ENCODE measurements at regions not wholly inside any gene's neighbourhood (a gene's known extent, or its start where the extent isn't known, plus 50 kb on each side); places are given as distances from the start of the nearest gene placed in this dataset.
"Not testable (repeated sequence)": the region's sequence is repeated elsewhere in the genome, so short reads cannot be mapped to it uniquely, and the experiment has no call there.

GRCh38 chr12:73841963-73842362 lies 695.7 kb upstream of the ATXN7L3B start:
- no peak for DNase-seq (ENCODE audit: low read depth, low spot score)
- in situ Hi-C loops (cut with HindIII; ENCODE audit: low sequenced_read_pairs): no loop called here
- H3K4me3 ChIP-seq (ENCODE audit: low read depth, low read length): no peak overlapping the region
- TF ChIP-seq CTCF (IDR thresholded peaks at IDR 0.05; ENCODE audit: low read depth, low read length): no peak

GRCh38 chr12:73863546-73863945 lies 674.1 kb upstream of the ATXN7L3B start:
- no peak overlapping the region for H3K4me3 ChIP-seq (ENCODE audit: low read depth, low read length)
- no peak for TF ChIP-seq CTCF (IDR thresholded peaks at IDR 0.05; ENCODE audit: low read depth, low read length)
- DNase-seq (ENCODE audit: low read depth, low spot score): peak; percentile 40
- in situ Hi-C loops (cut with HindIII; ENCODE audit: low sequenced_read_pairs): no loop called here

GRCh38 chr12:73867147-73867546 lies 670.5 kb upstream of the ATXN7L3B start:
- DNase-seq (ENCODE audit: low read depth, low spot score): no peak
- TF ChIP-seq CTCF (IDR thresholded peaks at IDR 0.05; ENCODE audit: low read depth, low read length): no peak
- H3K4me3 ChIP-seq (ENCODE audit: low read depth, low read length): no peak overlapping the region
- in situ Hi-C loops (cut with HindIII; ENCODE audit: low sequenced_read_pairs): no loop called here

- DNase-seq (ENCODE audit: low read depth, low spot score); in situ Hi-C loops (cut with HindIII; ENCODE audit: low sequenced_read_pairs); H3K4me3 ChIP-seq (ENCODE audit: low read depth, low read length): not testable (repeated sequence)
These were observed 660.3 kb upstream of the ATXN7L3B start for GRCh38 chr12:73877291-73877690.

- DNase-seq (ENCODE audit: low read depth, low spot score): peak; percentile 48
- H3K4me3 ChIP-seq (ENCODE audit: low read depth, low read length): no peak overlapping the region
- in situ Hi-C loops (cut with HindIII; ENCODE audit: low sequenced_read_pairs): no loop called here
- no peak for TF ChIP-seq CTCF (IDR thresholded peaks at IDR 0.05; ENCODE audit: low read depth, low read length)
These were observed 645.4 kb upstream of the ATXN7L3B start for GRCh38 chr12:73892201-73892600.

GRCh38 chr12:73898645-73899044 lies 639.0 kb upstream of the ATXN7L3B start:
- no peak overlapping the region for H3K4me3 ChIP-seq (ENCODE audit: low read depth, low read length)
- in situ Hi-C loops (cut with HindIII; ENCODE audit: low sequenced_read_pairs): no loop called here
- no peak for DNase-seq (ENCODE audit: low read depth, low spot score)
- no peak for TF ChIP-seq CTCF (IDR thresholded peaks at IDR 0.05; ENCODE audit: low read depth, low read length)

GRCh38 chr12:73902260-73902659 lies 635.4 kb upstream of the ATXN7L3B start:
- no peak for TF ChIP-seq CTCF (IDR thresholded peaks at IDR 0.05; ENCODE audit: low read depth, low read length)
- in situ Hi-C loops (cut with HindIII; ENCODE audit: low sequenced_read_pairs): no loop called here

More at GRCh38 chr12:73902260-73902659, 635.4 kb upstream of the ATXN7L3B start:
- H3K4me3 ChIP-seq (ENCODE audit: low read depth, low read length): no peak overlapping the region
- no peak for DNase-seq (ENCODE audit: low read depth, low spot score)
